ENCODE measurements at regions not wholly inside any gene's neighbourhood (a gene's known extent, or its start where the extent isn't known, plus 50 kb on each side); places are given as distances from the start of the nearest gene placed in this dataset.

GRCh38 chr11:19525276-19525675 is 187.4 kb upstream of the NAV2 start:
- no peak for ATAC-seq (ENCODE audit: insufficient read depth, low read depth)
- no peaks in the 10 kb centered on the region for H3K79me2 ChIP-seq (ENCODE audit: insufficient read depth, low read length)

GRCh38 chr11:19524171-19524671 is 188.4 kb upstream of the NAV2 start:
- Histone ChIP-seq H3K4me2 (ENCODE audit: insufficient read depth, low read length) (no peak overlapping the region), H3K9ac (ENCODE audit: low read depth, low read length) (no peak overlapping the region), H3K27me3 (ENCODE audit: insufficient read depth, low read length, poor library complexity) (peaks cover 13% of the 10 kb centered on the region), H3K79me2 (ENCODE audit: insufficient read depth, low read length) (no peaks in the 10 kb centered on the region), H3K36me3 (ENCODE audit: insufficient read depth, low read length) (no peaks in the 10 kb centered on the region), H3K9me3 (ENCODE audit: insufficient read depth, low read length, severe bottlenecking) (no peaks in the 10 kb centered on the region), H3K4me1 (ENCODE audit: insufficient read depth, low read length) (no peaks in the 10 kb centered on the region), H4K20me1 (ENCODE audit: insufficient read depth, low read length) (no peaks in the 10 kb centered on the region), H3K27ac (ENCODE audit: low read length) (no peak overlapping the region), H2AFZ (ENCODE audit: low read depth, low read length) (no peak overlapping the region), H3K4me3 (ENCODE audit: low read depth in 1 of 2, low read length in 2 of 2) (no peak overlapping the region)
- no peak for TF ChIP-seq EZH2 (IDR thresholded peaks at IDR 0.05; ENCODE audit: borderline replicate concordance, low read depth, low read length, severe bottlenecking)
- TF ChIP-seq CTCF (IDR thresholded peaks at IDR 0.05; ENCODE audit: borderline replicate concordance, extremely low read depth, low read length, poor library complexity, severe bottlenecking): no peak
- no peak for DNase-seq
- no peak for ATAC-seq (ENCODE audit: insufficient read depth, low read depth)

More at GRCh38 chr11:19525276-19525675, 187.4 kb upstream of the NAV2 start:
- H3K36me3 ChIP-seq (ENCODE audit: insufficient read depth, low read length): no peaks in the 10 kb centered on the region
- no peak overlapping the region for H3K27ac ChIP-seq (ENCODE audit: low read length)
- no peak overlapping the region for H3K9ac ChIP-seq (ENCODE audit: low read depth, low read length)
- no peak for DNase-seq
- no peaks in the 10 kb centered on the region for H4K20me1 ChIP-seq (ENCODE audit: insufficient read depth, low read length)
- H3K4me1 ChIP-seq (ENCODE audit: insufficient read depth, low read length): no peaks in the 10 kb centered on the region
- H3K27me3 ChIP-seq (ENCODE audit: insufficient read depth, low read length, poor library complexity): peaks cover 23% of the 10 kb centered on the region
- no peaks in the 10 kb centered on the region for H3K9me3 ChIP-seq (ENCODE audit: insufficient read depth, low read length, severe bottlenecking)
- H3K4me2 ChIP-seq (ENCODE audit: insufficient read depth, low read length): no peak overlapping the region
- no peak overlapping the region for H2AFZ ChIP-seq (ENCODE audit: low read depth, low read length)
- no peak for TF ChIP-seq EZH2 (IDR thresholded peaks at IDR 0.05; ENCODE audit: borderline replicate concordance, low read depth, low read length, severe bottlenecking)
- no peak for TF ChIP-seq CTCF (IDR thresholded peaks at IDR 0.05; ENCODE audit: borderline replicate concordance, extremely low read depth, low read length, poor library complexity, severe bottlenecking)
- no peak overlapping the region for H3K4me3 ChIP-seq (ENCODE audit: low read depth in 1 of 2, low read length in 2 of 2)

- ATAC-seq (ENCODE audit: insufficient read depth, low read depth) (no peak), DNase-seq (no peak)
- Histone ChIP-seq H3K4me2 (ENCODE audit: insufficient read depth, low read length) (no peak overlapping the region), H3K27ac (ENCODE audit: low read length) (no peak overlapping the region), H4K20me1 (ENCODE audit: insufficient read depth, low read length) (no peaks in the 10 kb centered on the region), H3K9ac (ENCODE audit: low read depth, low read length) (no peak overlapping the region), H3K4me3 (ENCODE audit: low read depth in 1 of 2, low read length in 2 of 2) (no peak overlapping the region), H3K4me1 (ENCODE audit: insufficient read depth, low read length) (no peaks in the 10 kb centered on the region), H3K79me2 (ENCODE audit: insufficient read depth, low read length) (no peaks in the 10 kb centered on the region), H3K36me3 (ENCODE audit: insufficient read depth, low read length) (no peaks in the 10 kb centered on the region), H3K27me3 (ENCODE audit: insufficient read depth, low read length, poor library complexity) (peaks cover 2% of the 10 kb centered on the region), H2AFZ (ENCODE audit: low read depth, low read length) (no peak overlapping the region), H3K9me3 (ENCODE audit: insufficient read depth, low read length, severe bottlenecking) (no peaks in the 10 kb centered on the region)
- TF ChIP-seq EZH2 (IDR thresholded peaks at IDR 0.05; ENCODE audit: borderline replicate concordance, low read depth, low read length, severe bottlenecking): no peak
- no peak for TF ChIP-seq CTCF (IDR thresholded peaks at IDR 0.05; ENCODE audit: borderline replicate concordance, extremely low read depth, low read length, poor library complexity, severe bottlenecking)
These were observed 192.0 kb upstream of the NAV2 start for GRCh38 chr11:19520681-19521080.
